NB4 (cell line): ENCODE measurements at regions not wholly inside any gene's neighbourhood (a gene's known extent, or its start where the extent isn't known, plus 50 kb on each side); places are given as distances from the start of the nearest gene placed in this dataset.

ENCODE experiments used
- POLR2A ChIP-seq: IDR thresholded peaks from 2 replicates; pipeline ENCODE4 v1.6.1; 2011; ENCODE audit warnings: mild to moderate bottlenecking; ENCODE audit not compliant: insufficient read length; ENCODE audit errors: extremely low read depth
- TF ChIP-seq, protein P1 (sequence below): IDR thresholded peaks from one replicate; pipeline ENCODE4 v1.5.1; 2012; ENCODE audit warnings: low read depth, low read length

DNA sequence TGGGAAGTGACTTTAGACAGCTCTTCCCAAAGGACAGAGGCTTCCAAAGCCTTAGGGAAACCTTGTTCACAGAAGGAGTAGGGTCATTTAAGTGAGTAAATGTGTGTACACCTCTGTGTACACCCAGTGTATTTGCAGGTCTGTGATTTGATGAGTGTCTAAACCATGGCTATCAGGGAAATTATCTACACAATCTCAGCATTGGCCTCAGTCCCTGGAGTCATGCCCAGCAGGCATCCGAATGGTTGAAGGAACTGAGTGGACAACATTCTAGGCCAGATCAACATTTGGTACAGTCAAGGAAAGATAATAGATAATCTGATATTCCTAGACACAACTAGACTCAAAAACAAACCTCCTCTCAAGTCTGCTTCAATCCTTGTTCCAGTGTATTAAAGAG, 258.4 kb upstream of the DAPK1 start:
- TF ChIP-seq, protein P1, sequence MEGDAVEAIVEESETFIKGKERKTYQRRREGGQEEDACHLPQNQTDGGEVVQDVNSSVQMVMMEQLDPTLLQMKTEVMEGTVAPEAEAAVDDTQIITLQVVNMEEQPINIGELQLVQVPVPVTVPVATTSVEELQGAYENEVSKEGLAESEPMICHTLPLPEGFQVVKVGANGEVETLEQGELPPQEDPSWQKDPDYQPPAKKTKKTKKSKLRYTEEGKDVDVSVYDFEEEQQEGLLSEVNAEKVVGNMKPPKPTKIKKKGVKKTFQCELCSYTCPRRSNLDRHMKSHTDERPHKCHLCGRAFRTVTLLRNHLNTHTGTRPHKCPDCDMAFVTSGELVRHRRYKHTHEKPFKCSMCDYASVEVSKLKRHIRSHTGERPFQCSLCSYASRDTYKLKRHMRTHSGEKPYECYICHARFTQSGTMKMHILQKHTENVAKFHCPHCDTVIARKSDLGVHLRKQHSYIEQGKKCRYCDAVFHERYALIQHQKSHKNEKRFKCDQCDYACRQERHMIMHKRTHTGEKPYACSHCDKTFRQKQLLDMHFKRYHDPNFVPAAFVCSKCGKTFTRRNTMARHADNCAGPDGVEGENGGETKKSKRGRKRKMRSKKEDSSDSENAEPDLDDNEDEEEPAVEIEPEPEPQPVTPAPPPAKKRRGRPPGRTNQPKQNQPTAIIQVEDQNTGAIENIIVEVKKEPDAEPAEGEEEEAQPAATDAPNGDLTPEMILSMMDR: no peak
- TF ChIP-seq POLR2A: no peak
